ENCODE measurements at regions not wholly inside any gene's neighbourhood (a gene's known extent, or its start where the extent isn't known, plus 50 kb on each side); places are given as distances from the start of the nearest gene placed in this dataset.

GRCh38 chr1:68370101-68370915 is 79.4 kb downstream of the RPE65 start:
- no peaks in the 10 kb centered on the region for H3K79me2 ChIP-seq (ENCODE audit: control insufficient read depth, insufficient read depth, low read length)
- CTCF ChIA-PET: no interaction called here
- no peak overlapping the region for H3K4me3 ChIP-seq (ENCODE audit: control extremely low read depth in 1 of 5, extremely low read depth in 1 of 5, insufficient read depth in 1 of 5, low read depth in 2 of 5, low read length in 4 of 5)
- DNase-seq (no peak), ATAC-seq (ENCODE audit: low read depth) (no peak)
- Mint-ChIP-seq H3K4me1 (no peaks in the 10 kb centered on the region), H3K9me3 (ENCODE audit: insufficient read depth) (no peaks in the 10 kb centered on the region), H3K27me3 (peaks cover 22% of the 10 kb centered on the region), H3K27ac (no peak overlapping the region), H3K4me3 (no peak overlapping the region)
- no peak overlapping the region for H3K27ac ChIP-seq (ENCODE audit: low read length in 2 of 2)
- no peak overlapping the region for H2AFZ ChIP-seq (ENCODE audit: insufficient read depth, low read depth, low read length, poor library complexity, severe bottlenecking)
- H3K9ac ChIP-seq (ENCODE audit: low read length): no peak overlapping the region
- TF ChIP-seq EZH2 (IDR thresholded peaks at IDR 0.05; ENCODE audit: borderline replicate concordance, insufficient read depth, low read depth, low read length, poor library complexity, severe bottlenecking) (no peak), CTCF (IDR thresholded peaks at IDR 0.05) (no peak)
- peaks cover 0 to 5% (median 0%) of the 10 kb centered on the region in 3 donors for H3K9me3 ChIP-seq (ENCODE audit: control extremely low read depth in 1 of 3, control insufficient read depth in 2 of 3, insufficient read depth in 1 of 3, low read length in 2 of 3)
- H3K36me3 ChIP-seq (replicated peaks in 1 of 2; ENCODE audit: control extremely low read depth in 1 of 2, control insufficient read depth in 1 of 2, extremely low read depth in 1 of 2, insufficient read depth in 2 of 2, low read length in 1 of 2): no peaks in the 10 kb centered on the region
- WGBS (ENCODE audit: insufficient coverage): no CpG with 5 or more reads among the region's 1 CpG
- no peaks in the 10 kb centered on the region for H3K27me3 ChIP-seq (replicated peaks in 1 of 4; ENCODE audit: control extremely low read depth in 1 of 4, control insufficient read depth in 3 of 4, insufficient read depth in 4 of 4, low read length in 3 of 4)
- no peaks in the 10 kb centered on the region for H4K20me1 ChIP-seq (ENCODE audit: control insufficient read depth, insufficient read depth, low read length, poor library complexity, severe bottlenecking)
- H3K4me2 ChIP-seq (replicated peaks; ENCODE audit: low read depth, low read length, poor library complexity, severe bottlenecking): no peak overlapping the region
- POLR2A ChIA-PET: no interaction called here
- no peaks in the 10 kb centered on the region for H3K4me1 ChIP-seq (ENCODE audit: control insufficient read depth in 2 of 2, insufficient read depth in 2 of 2, low read length in 2 of 2)
- intact Hi-C loops (cut with micrococcal nuclease): no loop called here

- Mint-ChIP-seq H3K4me1 (no peaks in the 10 kb centered on the region), H3K27me3 (peaks cover 11% of the 10 kb centered on the region), H3K27ac (no peak overlapping the region), H3K9me3 (ENCODE audit: insufficient read depth) (no peaks in the 10 kb centered on the region), H3K4me3 (no peak overlapping the region)
- H3K27me3 ChIP-seq (replicated peaks in 1 of 4; ENCODE audit: control extremely low read depth in 1 of 4, control insufficient read depth in 3 of 4, insufficient read depth in 4 of 4, low read length in 3 of 4): no peaks in the 10 kb centered on the region
- intact Hi-C loops (cut with micrococcal nuclease): no loop called here
- CTCF ChIA-PET: interaction anchor here (0.9 kb wide), 1 partner anchor 10 kb away, joined by 3 read pairs; no protein-coding TSS in a partner anchor
- TF ChIP-seq CTCF (IDR thresholded peaks at IDR 0.05): no peak
- TF ChIP-seq EZH2 (IDR thresholded peaks at IDR 0.05; ENCODE audit: borderline replicate concordance, insufficient read depth, low read depth, low read length, poor library complexity, severe bottlenecking): no peak
- DNase-seq: no peak
- H3K79me2 ChIP-seq (ENCODE audit: control insufficient read depth, insufficient read depth, low read length): no peaks in the 10 kb centered on the region
- POLR2A ChIA-PET: no interaction called here
- no peak overlapping the region for H3K4me2 ChIP-seq (replicated peaks; ENCODE audit: low read depth, low read length, poor library complexity, severe bottlenecking)
- no peak overlapping the region for H3K27ac ChIP-seq (ENCODE audit: low read length in 2 of 2)
- no peak overlapping the region for H2AFZ ChIP-seq (ENCODE audit: insufficient read depth, low read depth, low read length, poor library complexity, severe bottlenecking)
- no peaks in the 10 kb centered on the region for H3K36me3 ChIP-seq (replicated peaks in 1 of 2; ENCODE audit: control extremely low read depth in 1 of 2, control insufficient read depth in 1 of 2, extremely low read depth in 1 of 2, insufficient read depth in 2 of 2, low read length in 1 of 2)
- no peaks in the 10 kb centered on the region for H3K4me1 ChIP-seq (ENCODE audit: control insufficient read depth in 2 of 2, insufficient read depth in 2 of 2, low read length in 2 of 2)
- no peaks in the 10 kb centered on the region for H3K9me3 ChIP-seq (ENCODE audit: control extremely low read depth in 1 of 3, control insufficient read depth in 2 of 3, insufficient read depth in 1 of 3, low read length in 2 of 3)
- WGBS (ENCODE audit: insufficient coverage): 38% methylated on average over 1 of the region's 5 CpGs
- H3K4me3 ChIP-seq (ENCODE audit: control extremely low read depth in 1 of 5, extremely low read depth in 1 of 5, insufficient read depth in 1 of 5, low read depth in 2 of 5, low read length in 4 of 5): no peak overlapping the region
- H4K20me1 ChIP-seq (ENCODE audit: control insufficient read depth, insufficient read depth, low read length, poor library complexity, severe bottlenecking): no peaks in the 10 kb centered on the region
- H3K9ac ChIP-seq (ENCODE audit: low read length): no peak overlapping the region
- no peak for ATAC-seq (ENCODE audit: low read depth)
Measured at GRCh38 chr1:68366572-68366971, 83.2 kb downstream of the RPE65 start.

Measured in B cell (primary cell).